Nephron (organoid): ENCODE measurements at regions not wholly inside any gene's neighbourhood (a gene's known extent, or its start where the extent isn't known, plus 50 kb on each side); places are given as distances from the start of the nearest gene placed in this dataset.

Source experiments
- H3K27ac Mint-ChIP-seq, 3 experiments: 2 replicates each; pipeline ENCODE4 v1.8.0; 2020; ENCODE audit warnings: mixed read lengths in 3 of 3, mild to moderate bottlenecking in 2 of 3, moderate library complexity in 1 of 3
- H3K27me3 Mint-ChIP-seq: 2 replicates; pipeline ENCODE4 v1.8.0; 2021; ENCODE audit warnings: low read depth, mild to moderate bottlenecking, moderate library complexity, mixed read lengths
- H3K36me3 Mint-ChIP-seq: 2 replicates; pipeline ENCODE4 v1.8.0; 2020; ENCODE audit warnings: low read depth, mixed read lengths
- H3K4me1 Mint-ChIP-seq: 2 replicates; pipeline ENCODE4 v1.8.0; 2020; ENCODE audit warnings: mixed read lengths
- H3K4me3 Mint-ChIP-seq, 3 experiments: 2 replicates each; pipeline ENCODE4 v1.8.0; 2020; ENCODE audit warnings: mild to moderate bottlenecking in 3 of 3, mixed read lengths in 3 of 3, moderate library complexity in 2 of 3
- H3K9me3 Mint-ChIP-seq: 2 replicates; pipeline ENCODE4 v1.8.0; 2020; ENCODE audit warnings: mixed read lengths
- TF ChIP-seq, protein P1 (sequence below), 3 experiments: fragments of 200-600 bp; sonication (generic); IDR thresholded peaks; one replicate each; pipeline ENCODE4 v1.5.0; 2021; ENCODE audit warnings: antibody characterized with exemption in 3 of 3; ENCODE audit not compliant: unreplicated experiment in 3 of 3

- Mint-ChIP-seq H3K4me3 (no peak overlapping the region), H3K27me3 (no peaks in the 10 kb centered on the region), H3K9me3 (no peaks in the 10 kb centered on the region), H3K4me1 (peaks cover 22% of the 10 kb centered on the region), H3K27ac (peak overlapping the region in 2 of 3 experiments; percentile 37 to 39), H3K36me3 (no peaks in the 10 kb centered on the region)
- TF ChIP-seq, protein P1, sequence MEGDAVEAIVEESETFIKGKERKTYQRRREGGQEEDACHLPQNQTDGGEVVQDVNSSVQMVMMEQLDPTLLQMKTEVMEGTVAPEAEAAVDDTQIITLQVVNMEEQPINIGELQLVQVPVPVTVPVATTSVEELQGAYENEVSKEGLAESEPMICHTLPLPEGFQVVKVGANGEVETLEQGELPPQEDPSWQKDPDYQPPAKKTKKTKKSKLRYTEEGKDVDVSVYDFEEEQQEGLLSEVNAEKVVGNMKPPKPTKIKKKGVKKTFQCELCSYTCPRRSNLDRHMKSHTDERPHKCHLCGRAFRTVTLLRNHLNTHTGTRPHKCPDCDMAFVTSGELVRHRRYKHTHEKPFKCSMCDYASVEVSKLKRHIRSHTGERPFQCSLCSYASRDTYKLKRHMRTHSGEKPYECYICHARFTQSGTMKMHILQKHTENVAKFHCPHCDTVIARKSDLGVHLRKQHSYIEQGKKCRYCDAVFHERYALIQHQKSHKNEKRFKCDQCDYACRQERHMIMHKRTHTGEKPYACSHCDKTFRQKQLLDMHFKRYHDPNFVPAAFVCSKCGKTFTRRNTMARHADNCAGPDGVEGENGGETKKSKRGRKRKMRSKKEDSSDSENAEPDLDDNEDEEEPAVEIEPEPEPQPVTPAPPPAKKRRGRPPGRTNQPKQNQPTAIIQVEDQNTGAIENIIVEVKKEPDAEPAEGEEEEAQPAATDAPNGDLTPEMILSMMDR (IDR thresholded peaks at IDR 0.05; ENCODE audit: unreplicated experiment in 3 of 3): no peak
These were observed 1858.4 kb downstream of the EFNA5 start for GRCh38 chr5:105812304-105812703.

DNA sequence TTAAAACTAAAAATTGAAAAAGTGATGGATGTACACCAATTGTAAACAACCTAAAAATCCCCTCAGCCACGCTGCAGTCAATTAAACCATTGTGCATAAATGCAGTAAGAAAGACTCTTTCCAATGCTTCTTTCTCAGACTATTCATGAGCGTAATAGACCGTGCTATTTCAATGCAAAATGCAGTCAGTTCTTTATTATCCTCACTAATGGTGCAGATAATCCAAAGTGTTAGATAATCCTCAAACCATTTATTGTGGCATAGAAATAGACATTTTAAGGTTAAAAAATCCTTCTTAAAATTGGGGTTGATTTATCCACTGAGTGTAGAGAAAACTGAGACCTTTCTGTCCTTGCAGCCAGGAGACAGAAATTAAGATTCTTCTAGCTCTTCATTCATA lies 1862.8 kb downstream of the EFNA5 start:
- no peak overlapping the region for H3K27ac Mint-ChIP-seq
- H3K4me1 Mint-ChIP-seq: peaks cover 22% of the 10 kb centered on the region
- TF ChIP-seq, protein P1 (IDR thresholded peaks at IDR 0.05; ENCODE audit: unreplicated experiment in 3 of 3): no peak
- peaks cover 11% of the 10 kb centered on the region for H3K9me3 Mint-ChIP-seq
- no peak overlapping the region for H3K4me3 Mint-ChIP-seq
- H3K27me3 Mint-ChIP-seq: no peaks in the 10 kb centered on the region
- H3K36me3 Mint-ChIP-seq: peaks cover 8% of the 10 kb centered on the region

DNA sequence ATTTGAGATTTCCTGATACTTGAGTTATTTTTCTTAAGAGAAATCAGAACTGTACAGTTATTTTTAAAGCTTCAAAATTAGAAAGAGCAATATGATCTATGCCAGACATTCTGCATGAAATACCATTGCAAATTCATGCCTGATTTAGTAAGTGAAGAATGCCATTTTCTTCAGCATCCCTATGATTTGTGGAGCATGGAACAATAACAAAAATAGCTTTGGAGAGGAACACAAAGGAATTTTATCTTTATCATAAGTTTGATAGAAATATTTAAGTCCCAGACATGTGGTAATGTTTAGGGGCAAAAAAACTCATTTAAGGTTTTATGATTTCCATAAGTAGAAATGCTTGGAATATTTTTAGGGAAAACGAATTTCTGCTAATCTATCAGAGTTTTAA lies 1863.4 kb downstream of the EFNA5 start:
- H3K4me1 Mint-ChIP-seq: peaks cover 16% of the 10 kb centered on the region
- no peak overlapping the region for H3K4me3 Mint-ChIP-seq

GRCh38 chr5:105806596-105806995 lies 1864.1 kb downstream of the EFNA5 start:
- peaks cover 13% of the 10 kb centered on the region for H3K36me3 Mint-ChIP-seq

More for the DNA sequence above, 1863.4 kb downstream of the EFNA5 start:
- peaks cover 13% of the 10 kb centered on the region for H3K36me3 Mint-ChIP-seq
- no peaks in the 10 kb centered on the region for H3K27me3 Mint-ChIP-seq
- peak overlapping the region in 2 of 3 experiments; percentile 29 to 39 for H3K27ac Mint-ChIP-seq
- peaks cover 16% of the 10 kb centered on the region for H3K9me3 Mint-ChIP-seq
- TF ChIP-seq, protein P1 (IDR thresholded peaks at IDR 0.05; ENCODE audit: unreplicated experiment in 3 of 3): no peak

GRCh38 chr5:105803431-105803830 lies 1867.3 kb downstream of the EFNA5 start:
- TF ChIP-seq, protein P1 (IDR thresholded peaks at IDR 0.05; ENCODE audit: unreplicated experiment in 3 of 3): no peak
- Mint-ChIP-seq H3K27ac (no peak overlapping the region), H3K27me3 (no peaks in the 10 kb centered on the region), H3K9me3 (peaks cover 20% of the 10 kb centered on the region), H3K36me3 (peaks cover 13% of the 10 kb centered on the region), H3K4me1 (peaks cover 1% of the 10 kb centered on the region), H3K4me3 (no peak overlapping the region)

More at GRCh38 chr5:105806596-105806995, 1864.1 kb downstream of the EFNA5 start:
- Mint-ChIP-seq H3K27ac (no peak overlapping the region), H3K9me3 (peaks cover 20% of the 10 kb centered on the region), H3K4me1 (peaks cover 9% of the 10 kb centered on the region), H3K4me3 (no peak overlapping the region), H3K27me3 (no peaks in the 10 kb centered on the region)
- TF ChIP-seq, protein P1 (IDR thresholded peaks at IDR 0.05; ENCODE audit: unreplicated experiment in 3 of 3): no peak

DNA sequence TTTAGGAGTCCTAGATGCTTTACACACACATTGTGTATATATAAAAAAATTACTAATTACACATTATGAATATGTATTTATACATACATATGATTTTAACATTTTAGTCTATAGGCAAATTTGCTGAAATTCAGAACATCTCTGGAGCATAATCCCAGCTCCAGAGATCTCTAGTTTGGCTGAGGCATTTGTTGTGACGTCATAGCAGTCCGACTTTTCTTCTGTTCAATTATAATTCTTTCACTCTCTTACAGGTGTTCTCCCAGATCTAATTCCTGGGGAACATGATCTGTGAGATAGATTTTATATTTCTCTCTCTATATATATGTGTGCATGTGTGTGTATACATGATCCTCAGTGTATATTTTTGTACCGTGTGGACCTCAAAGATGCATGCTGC lies 1876.2 kb downstream of the EFNA5 start:
- Mint-ChIP-seq H3K27ac (no peak overlapping the region), H3K27me3 (no peaks in the 10 kb centered on the region)
- TF ChIP-seq, protein P1 (IDR thresholded peaks at IDR 0.05; ENCODE audit: unreplicated experiment in 3 of 3): no peak

More for the DNA sequence above, 1876.2 kb downstream of the EFNA5 start:
- Mint-ChIP-seq H3K9me3 (no peaks in the 10 kb centered on the region), H3K36me3 (no peaks in the 10 kb centered on the region), H3K4me1 (no peaks in the 10 kb centered on the region), H3K4me3 (no peak overlapping the region)
